ENCODE measurements at regions not wholly inside any gene's neighbourhood (a gene's known extent, or its start where the extent isn't known, plus 50 kb on each side); places are given as distances from the start of the nearest gene placed in this dataset.

DNA sequence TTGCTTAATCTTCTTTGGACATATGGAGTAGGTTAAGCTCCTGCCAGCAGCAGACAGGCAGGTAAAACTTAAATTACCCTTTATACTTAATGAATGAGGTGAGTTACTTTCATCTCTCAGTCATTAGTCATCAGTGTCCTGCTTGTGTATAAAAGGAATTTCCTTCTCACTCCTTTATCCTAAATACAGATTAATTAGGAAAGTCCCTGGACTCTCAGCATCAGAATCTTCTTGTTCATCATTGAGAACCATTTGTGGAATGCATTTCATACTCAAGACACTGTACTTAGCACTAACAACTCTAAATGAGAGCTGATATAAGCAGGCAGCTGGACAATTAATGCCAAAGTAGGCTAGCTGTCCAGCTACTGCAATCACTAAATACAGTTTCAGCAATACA, 630.4 kb downstream of the METTL15 start:
- no peak for TF ChIP-seq ZNF549 (tag by site-specific recombination; IDR thresholded peaks at IDR 0.05)
- no peak for TF ChIP-seq ZNF19 (tag by site-specific recombination; IDR thresholded peaks at IDR 0.05; ENCODE audit: low read depth)
- no peak for TF ChIP-seq ZNF433 (tag by site-specific recombination; IDR thresholded peaks at IDR 0.05; ENCODE audit: low read depth)
- no peak for TF ChIP-seq ZNF654 (tag by site-specific recombination; IDR thresholded peaks at IDR 0.05; ENCODE audit: low read depth)
- no peak for TF ChIP-seq ZNF621 (tag by site-specific recombination; IDR thresholded peaks at IDR 0.05)
- TF ChIP-seq ZBTB8A (tag by site-specific recombination; IDR thresholded peaks at IDR 0.05), result no peak
- TF ChIP-seq REPIN1 (tag by site-specific recombination; IDR thresholded peaks at IDR 0.05; ENCODE audit: low read depth), result no peak
- CTCF ChIA-PET, result interaction anchor here (0.7 kb wide), 1 partner anchor 41 kb away, joined by 3 read pairs; no protein-coding TSS in a partner anchor
- no peak overlapping the region for H3K27ac ChIP-seq (ENCODE audit: extremely low read depth, low read depth, low read length)
- no peaks in the 10 kb centered on the region for H3K36me3 ChIP-seq (ENCODE audit: control insufficient read depth in 2 of 2, insufficient read depth in 1 of 2, low read length in 2 of 2)
- no peak overlapping the region for H3K4me3 ChIP-seq (ENCODE audit: low read depth, low read length)
- H3K9me3 ChIP-seq (ENCODE audit: control insufficient read depth, insufficient read depth, low read depth, low read length), result no peaks in the 10 kb centered on the region
- POLR2A ChIA-PET, result no interaction called here
- H3K4me1 ChIP-seq (ENCODE audit: control insufficient read depth, insufficient read depth, low read length), result no peaks in the 10 kb centered on the region

DNA sequence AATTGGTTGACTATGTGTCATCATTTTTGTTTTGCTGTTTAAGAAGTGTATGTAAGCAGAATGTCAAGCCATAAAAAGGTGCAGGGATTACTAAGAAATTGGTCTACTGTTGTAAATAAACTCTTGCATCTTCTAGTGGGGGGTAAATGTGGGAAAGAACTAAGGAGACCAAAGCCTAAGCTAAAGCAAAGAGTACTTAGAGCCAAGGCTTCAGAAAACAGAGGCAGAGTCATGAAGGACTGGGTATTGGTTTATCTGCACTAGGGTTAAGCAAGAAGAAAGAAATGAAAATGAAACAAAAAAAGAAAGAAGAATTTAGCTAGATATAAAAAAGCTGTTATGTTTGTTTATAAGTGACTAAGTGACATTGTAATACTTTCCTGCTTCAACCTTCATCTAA, 628.1 kb downstream of the METTL15 start:
- Histone ChIP-seq H3K4me1 (ENCODE audit: control insufficient read depth, insufficient read depth, low read length) (no peaks in the 10 kb centered on the region), H3K9me3 (ENCODE audit: control insufficient read depth, insufficient read depth, low read depth, low read length) (no peaks in the 10 kb centered on the region), H3K36me3 (ENCODE audit: control insufficient read depth in 2 of 2, insufficient read depth in 1 of 2, low read length in 2 of 2) (no peaks in the 10 kb centered on the region), H3K4me3 (ENCODE audit: low read depth, low read length) (no peak overlapping the region), H3K27ac (ENCODE audit: extremely low read depth, low read depth, low read length) (no peak overlapping the region)
- TF ChIP-seq SP2 (tag by site-specific recombination; IDR thresholded peaks at IDR 0.05), result no peak
- no peak for TF ChIP-seq ZNF133 (tag by site-specific recombination; IDR thresholded peaks at IDR 0.05)
- TF ChIP-seq HOXA7 (CRISPR knock-in tag; IDR thresholded peaks at IDR 0.05; ENCODE audit: borderline replicate concordance), result no peak
- TF ChIP-seq OSR2 (tag by site-specific recombination; IDR thresholded peaks at IDR 0.05), result no peak
- no peak for TF ChIP-seq ZNF311 (tag by site-specific recombination; IDR thresholded peaks at IDR 0.05; ENCODE audit: borderline replicate concordance)
- no peak for TF ChIP-seq ZNF223 (tag by site-specific recombination; IDR thresholded peaks at IDR 0.05)
- no peak for TF ChIP-seq ZNF701 (tag by site-specific recombination; IDR thresholded peaks at IDR 0.05)
- TF ChIP-seq ZNF777 (tag by site-specific recombination; IDR thresholded peaks at IDR 0.05; ENCODE audit: borderline replicate concordance), result no peak
- no peak for TF ChIP-seq MYNN (tag by site-specific recombination; IDR thresholded peaks at IDR 0.05; ENCODE audit: borderline replicate concordance)
- TF ChIP-seq ZNF670 (tag by site-specific recombination; IDR thresholded peaks at IDR 0.05; ENCODE audit: low read depth), result no peak
- TF ChIP-seq ZNF561 (tag by site-specific recombination; IDR thresholded peaks at IDR 0.05; ENCODE audit: borderline replicate concordance), result no peak
- POLR2A ChIA-PET, result no interaction called here
- CTCF ChIA-PET, result interaction anchor here (0.7 kb wide), 2 partner anchors 563 to 665 kb away, joined by 3 read pairs; no protein-coding TSS in a partner anchor

DNA sequence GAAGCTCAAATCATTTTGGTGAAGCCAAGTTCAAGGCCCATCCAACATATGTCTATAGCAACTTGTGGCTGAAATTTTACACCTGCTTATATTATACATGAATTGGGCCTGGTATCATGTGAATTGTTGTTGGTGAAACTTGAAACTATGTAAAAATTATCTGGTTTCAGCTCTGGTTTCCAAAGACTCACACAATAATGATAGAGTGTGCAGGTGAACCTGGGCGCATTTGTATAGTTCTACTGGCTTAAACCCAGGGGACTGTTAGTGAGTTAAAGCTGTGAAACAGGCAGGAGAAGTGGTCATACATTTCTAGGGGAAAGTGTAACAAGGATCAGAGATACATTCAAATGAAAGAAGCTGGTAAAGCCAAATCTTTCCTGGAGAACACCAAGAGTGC, 627.3 kb downstream of the METTL15 start:
- POLR2A ChIA-PET, result no interaction called here
- no peak overlapping the region for H3K27ac ChIP-seq (ENCODE audit: extremely low read depth, low read depth, low read length)
- CTCF ChIA-PET, result interaction anchor here (0.6 kb wide), 1 partner anchor 424 kb away, joined by 5 read pairs; no protein-coding TSS in a partner anchor

More for the DNA sequence above, 627.3 kb downstream of the METTL15 start:
- no peaks in the 10 kb centered on the region for H3K4me1 ChIP-seq (ENCODE audit: control insufficient read depth, insufficient read depth, low read length)
- H3K4me3 ChIP-seq (ENCODE audit: low read depth, low read length), result no peak overlapping the region
- H3K9me3 ChIP-seq (ENCODE audit: control insufficient read depth, insufficient read depth, low read depth, low read length), result no peaks in the 10 kb centered on the region
- TF ChIP-seq, protein P1, sequence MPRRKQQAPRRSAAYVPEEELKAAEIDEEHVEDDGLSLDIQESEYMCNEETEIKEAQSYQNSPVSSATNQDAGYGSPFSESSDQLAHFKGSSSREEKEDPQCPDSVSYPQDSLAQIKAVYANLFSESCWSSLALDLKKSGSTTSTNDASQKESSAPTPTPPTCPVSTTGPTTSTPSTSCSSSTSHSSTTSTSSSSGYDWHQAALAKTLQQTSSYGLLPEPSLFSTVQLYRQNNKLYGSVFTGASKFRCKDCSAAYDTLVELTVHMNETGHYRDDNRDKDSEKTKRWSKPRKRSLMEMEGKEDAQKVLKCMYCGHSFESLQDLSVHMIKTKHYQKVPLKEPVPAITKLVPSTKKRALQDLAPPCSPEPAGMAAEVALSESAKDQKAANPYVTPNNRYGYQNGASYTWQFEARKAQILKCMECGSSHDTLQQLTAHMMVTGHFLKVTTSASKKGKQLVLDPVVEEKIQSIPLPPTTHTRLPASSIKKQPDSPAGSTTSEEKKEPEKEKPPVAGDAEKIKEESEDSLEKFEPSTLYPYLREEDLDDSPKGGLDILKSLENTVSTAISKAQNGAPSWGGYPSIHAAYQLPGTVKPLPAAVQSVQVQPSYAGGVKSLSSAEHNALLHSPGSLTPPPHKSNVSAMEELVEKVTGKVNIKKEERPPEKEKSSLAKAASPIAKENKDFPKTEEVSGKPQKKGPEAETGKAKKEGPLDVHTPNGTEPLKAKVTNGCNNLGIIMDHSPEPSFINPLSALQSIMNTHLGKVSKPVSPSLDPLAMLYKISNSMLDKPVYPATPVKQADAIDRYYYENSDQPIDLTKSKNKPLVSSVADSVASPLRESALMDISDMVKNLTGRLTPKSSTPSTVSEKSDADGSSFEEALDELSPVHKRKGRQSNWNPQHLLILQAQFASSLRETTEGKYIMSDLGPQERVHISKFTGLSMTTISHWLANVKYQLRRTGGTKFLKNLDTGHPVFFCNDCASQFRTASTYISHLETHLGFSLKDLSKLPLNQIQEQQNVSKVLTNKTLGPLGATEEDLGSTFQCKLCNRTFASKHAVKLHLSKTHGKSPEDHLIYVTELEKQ (tag by site-specific recombination; IDR thresholded peaks at IDR 0.05; ENCODE audit: borderline replicate concordance), result no peak
- TF ChIP-seq YY1 (tag by site-specific recombination; IDR thresholded peaks at IDR 0.05) (no peak), ZNF302 (tag by site-specific recombination; IDR thresholded peaks at IDR 0.05; ENCODE audit: low read depth) (no peak), ZNF114 (tag by site-specific recombination; IDR thresholded peaks at IDR 0.05) (no peak), HOXD13 (CRISPR knock-in tag; IDR thresholded peaks at IDR 0.05; ENCODE audit: borderline replicate concordance) (no peak), ZNF155 (tag by site-specific recombination; IDR thresholded peaks at IDR 0.05) (no peak), ZNF621 (tag by site-specific recombination; IDR thresholded peaks at IDR 0.05) (no peak), ZNF544 (tag by site-specific recombination; IDR thresholded peaks at IDR 0.05) (no peak)
- TF ChIP-seq, protein P2, sequence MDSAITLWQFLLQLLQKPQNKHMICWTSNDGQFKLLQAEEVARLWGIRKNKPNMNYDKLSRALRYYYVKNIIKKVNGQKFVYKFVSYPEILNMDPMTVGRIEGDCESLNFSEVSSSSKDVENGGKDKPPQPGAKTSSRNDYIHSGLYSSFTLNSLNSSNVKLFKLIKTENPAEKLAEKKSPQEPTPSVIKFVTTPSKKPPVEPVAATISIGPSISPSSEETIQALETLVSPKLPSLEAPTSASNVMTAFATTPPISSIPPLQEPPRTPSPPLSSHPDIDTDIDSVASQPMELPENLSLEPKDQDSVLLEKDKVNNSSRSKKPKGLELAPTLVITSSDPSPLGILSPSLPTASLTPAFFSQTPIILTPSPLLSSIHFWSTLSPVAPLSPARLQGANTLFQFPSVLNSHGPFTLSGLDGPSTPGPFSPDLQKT (IDR thresholded peaks at IDR 0.05; ENCODE audit: borderline replicate concordance, low read depth, low read length), result no peak
- TF ChIP-seq, protein P3, sequence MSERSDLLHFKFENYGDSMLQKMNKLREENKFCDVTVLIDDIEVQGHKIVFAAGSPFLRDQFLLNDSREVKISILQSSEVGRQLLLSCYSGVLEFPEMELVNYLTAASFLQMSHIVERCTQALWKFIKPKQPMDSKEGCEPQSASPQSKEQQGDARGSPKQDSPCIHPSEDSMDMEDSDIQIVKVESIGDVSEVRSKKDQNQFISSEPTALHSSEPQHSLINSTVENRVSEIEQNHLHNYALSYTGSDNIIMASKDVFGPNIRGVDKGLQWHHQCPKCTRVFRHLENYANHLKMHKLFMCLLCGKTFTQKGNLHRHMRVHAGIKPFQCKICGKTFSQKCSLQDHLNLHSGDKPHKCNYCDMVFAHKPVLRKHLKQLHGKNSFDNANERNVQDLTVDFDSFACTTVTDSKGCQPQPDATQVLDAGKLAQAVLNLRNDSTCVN (tag by site-specific recombination; optimal IDR thresholded peaks at IDR 0.05), result no peak
- no peaks in the 10 kb centered on the region for H3K36me3 ChIP-seq (ENCODE audit: control insufficient read depth in 2 of 2, insufficient read depth in 1 of 2, low read length in 2 of 2)
